22Rv1 (cell line): ENCODE measurements at regions not wholly inside any gene's neighbourhood (a gene's known extent, or its start where the extent isn't known, plus 50 kb on each side); places are given as distances from the start of the nearest gene placed in this dataset.

Experiments
- H3K27ac ChIP-seq: fragments of 450-650 bp; 2 replicates; pipeline ENCODE4 v1.5.1; 2017
- ZFX ChIP-seq: fragments of 450-650 bp; IDR thresholded peaks from 2 replicates; pipeline ENCODE4 v1.6.1; 2017; ENCODE audit warnings: antibody characterized with exemption, borderline replicate concordance
- TF ChIP-seq, protein P1 (sequence below): fragments of 450-650 bp; IDR thresholded peaks from 2 replicates; pipeline ENCODE4 v1.5.1; 2017; ENCODE audit warnings: mild to moderate bottlenecking

DNA sequence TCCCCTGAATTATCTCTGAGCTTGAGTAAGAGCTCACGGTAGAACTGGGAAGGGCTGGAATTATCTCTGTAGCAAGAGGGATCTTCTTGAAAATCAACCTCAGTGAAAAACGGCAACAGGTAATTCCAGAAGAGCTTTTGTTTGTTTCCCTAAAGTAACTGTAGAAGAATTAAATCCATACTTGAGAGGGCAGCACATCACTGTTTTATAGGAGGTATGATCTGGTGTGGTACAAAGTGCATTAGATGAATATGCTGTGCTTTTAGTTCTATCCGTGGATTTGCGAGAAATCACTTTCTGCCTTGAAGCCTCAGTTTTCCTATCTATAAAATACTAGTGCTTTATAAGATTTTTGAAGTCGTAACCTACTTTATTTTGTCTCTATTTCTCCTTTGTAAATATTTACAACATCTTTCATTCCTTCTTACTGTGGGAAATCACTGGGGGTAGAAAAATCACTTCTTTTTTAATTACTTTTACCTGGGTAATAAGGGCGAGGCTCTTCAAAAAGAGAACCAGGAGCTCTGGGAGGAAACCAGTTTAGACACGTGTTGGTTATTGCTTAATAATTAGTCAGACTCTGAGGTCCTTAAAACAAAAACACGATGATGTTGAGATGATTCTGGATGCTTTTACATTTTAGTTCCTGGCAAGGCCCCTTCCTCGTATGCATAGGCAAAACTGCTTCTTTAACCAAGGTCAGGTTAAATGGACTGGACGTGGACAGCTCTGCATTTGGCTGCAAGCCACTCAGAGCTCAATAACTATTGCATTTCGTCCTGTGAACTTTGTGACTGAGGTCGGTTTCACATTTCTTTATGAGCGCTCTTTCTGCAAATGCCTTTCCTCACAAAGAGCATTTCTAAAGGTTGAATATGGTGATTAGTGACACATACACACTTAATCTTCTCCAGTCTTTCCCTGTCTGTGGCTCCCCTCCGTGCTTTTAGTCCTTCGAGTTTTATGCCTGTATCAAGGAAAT, 376.1 kb downstream of the BRINP1 start:
- TF ChIP-seq, protein P1, sequence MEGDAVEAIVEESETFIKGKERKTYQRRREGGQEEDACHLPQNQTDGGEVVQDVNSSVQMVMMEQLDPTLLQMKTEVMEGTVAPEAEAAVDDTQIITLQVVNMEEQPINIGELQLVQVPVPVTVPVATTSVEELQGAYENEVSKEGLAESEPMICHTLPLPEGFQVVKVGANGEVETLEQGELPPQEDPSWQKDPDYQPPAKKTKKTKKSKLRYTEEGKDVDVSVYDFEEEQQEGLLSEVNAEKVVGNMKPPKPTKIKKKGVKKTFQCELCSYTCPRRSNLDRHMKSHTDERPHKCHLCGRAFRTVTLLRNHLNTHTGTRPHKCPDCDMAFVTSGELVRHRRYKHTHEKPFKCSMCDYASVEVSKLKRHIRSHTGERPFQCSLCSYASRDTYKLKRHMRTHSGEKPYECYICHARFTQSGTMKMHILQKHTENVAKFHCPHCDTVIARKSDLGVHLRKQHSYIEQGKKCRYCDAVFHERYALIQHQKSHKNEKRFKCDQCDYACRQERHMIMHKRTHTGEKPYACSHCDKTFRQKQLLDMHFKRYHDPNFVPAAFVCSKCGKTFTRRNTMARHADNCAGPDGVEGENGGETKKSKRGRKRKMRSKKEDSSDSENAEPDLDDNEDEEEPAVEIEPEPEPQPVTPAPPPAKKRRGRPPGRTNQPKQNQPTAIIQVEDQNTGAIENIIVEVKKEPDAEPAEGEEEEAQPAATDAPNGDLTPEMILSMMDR: no peak
- TF ChIP-seq ZFX: no peak
- H3K27ac ChIP-seq: no peak overlapping the region

- no peak for TF ChIP-seq ZFX
- TF ChIP-seq, protein P1: no peak
- no peak overlapping the region for H3K27ac ChIP-seq
These were observed 375.3 kb downstream of the BRINP1 start for GRCh38 chr9:118993965-118994364.

- no peak for TF ChIP-seq ZFX
- TF ChIP-seq, protein P1: no peak
These were observed 366.7 kb downstream of the BRINP1 start for GRCh38 chr9:119002491-119002890.

GRCh38 chr9:119003201-119003611, 366.0 kb downstream of the BRINP1 start:
- TF ChIP-seq ZFX: no peak
- TF ChIP-seq, protein P1: no peak
- no peak overlapping the region for H3K27ac ChIP-seq

More at GRCh38 chr9:119002491-119002890, 366.7 kb downstream of the BRINP1 start:
- no peak overlapping the region for H3K27ac ChIP-seq

- no peak overlapping the region for H3K27ac ChIP-seq
- TF ChIP-seq ZFX: no peak
- TF ChIP-seq, protein P1: no peak
These were observed 365.2 kb downstream of the BRINP1 start for GRCh38 chr9:119003882-119004617.

DNA sequence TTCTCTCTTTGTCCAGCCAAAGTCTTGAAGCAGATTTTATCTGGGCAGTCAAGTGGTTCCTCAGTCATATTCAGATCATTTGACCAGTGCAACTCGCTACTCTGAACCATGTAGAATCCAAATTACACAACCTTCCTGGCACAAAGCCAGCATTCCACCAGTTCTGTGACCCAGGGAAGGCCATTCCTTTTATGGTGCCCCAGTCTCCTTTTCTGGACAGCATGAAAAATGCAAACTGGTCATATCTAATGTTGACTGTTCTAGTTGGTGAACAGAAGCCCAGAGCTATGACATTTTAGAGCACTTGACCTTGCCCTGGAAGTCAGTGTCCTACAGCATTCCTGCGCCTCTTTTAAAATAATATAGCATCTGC, 364.6 kb downstream of the BRINP1 start:
- no peak for TF ChIP-seq ZFX
- TF ChIP-seq, protein P1: no peak
- no peak overlapping the region for H3K27ac ChIP-seq

DNA sequence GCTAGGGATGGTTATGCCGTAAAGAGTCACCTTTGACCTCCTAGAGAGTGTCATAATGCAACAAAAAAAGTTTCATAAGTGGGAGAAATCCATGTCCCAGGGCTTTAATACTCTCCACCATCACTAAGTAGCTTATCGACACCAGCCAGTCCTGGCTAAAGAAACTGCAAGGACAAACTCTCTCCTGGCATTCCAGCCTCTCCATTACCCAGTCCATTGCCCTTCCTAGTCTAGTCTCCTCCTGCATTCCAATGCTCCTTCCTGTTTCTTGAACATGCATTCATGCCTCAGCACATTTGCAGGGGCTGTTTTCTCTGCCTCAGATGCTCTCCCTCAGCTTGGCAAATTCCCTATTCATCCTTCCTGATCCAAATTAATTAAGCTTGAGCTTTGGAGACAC, 364.1 kb downstream of the BRINP1 start:
- no peak for TF ChIP-seq ZFX
- TF ChIP-seq, protein P1: no peak
- no peak overlapping the region for H3K27ac ChIP-seq
